Germinal center (tissue), 1 donor: ENCODE measurements at regions not wholly inside any gene's neighbourhood (a gene's known extent, or its start where the extent isn't known, plus 50 kb on each side); places are given as distances from the start of the nearest gene placed in this dataset.
"Not testable (repeated sequence)": the region's sequence is repeated elsewhere in the genome, so short reads cannot be mapped to it uniquely, and the experiment has no call there.

Source experiments
- DNase-seq: peaks from one replicate; pipeline ENCODE4 v3.0.0; 2012; ENCODE audit warnings: mixed read lengths, low spot score

- no peak for DNase-seq
These were observed 220.6 kb downstream of the TPBG start for GRCh38 chr6:82584194-82584695.

DNA sequence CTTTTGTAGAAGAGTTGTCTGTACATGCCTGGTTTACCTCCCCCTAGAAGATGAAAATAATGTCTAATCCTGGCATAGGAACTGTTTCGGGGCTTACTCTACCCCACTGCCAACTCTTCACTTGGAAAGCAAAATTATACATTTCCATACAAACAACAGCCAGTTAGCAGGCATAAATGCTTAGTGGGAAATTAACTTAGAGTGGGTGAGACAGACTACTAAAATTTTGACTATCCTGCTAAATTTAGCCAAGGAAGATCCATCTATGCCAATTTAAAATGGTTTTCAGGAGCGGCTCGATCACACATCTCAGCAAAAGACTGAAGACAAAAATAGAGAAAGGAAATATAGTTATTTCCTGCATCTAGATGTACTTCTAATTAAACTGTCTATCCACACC is 221.2 kb downstream of the TPBG start:
- no peak for DNase-seq

GRCh38 chr6:82588020-82588419 is 224.4 kb downstream of the TPBG start:
- no peak for DNase-seq

DNA sequence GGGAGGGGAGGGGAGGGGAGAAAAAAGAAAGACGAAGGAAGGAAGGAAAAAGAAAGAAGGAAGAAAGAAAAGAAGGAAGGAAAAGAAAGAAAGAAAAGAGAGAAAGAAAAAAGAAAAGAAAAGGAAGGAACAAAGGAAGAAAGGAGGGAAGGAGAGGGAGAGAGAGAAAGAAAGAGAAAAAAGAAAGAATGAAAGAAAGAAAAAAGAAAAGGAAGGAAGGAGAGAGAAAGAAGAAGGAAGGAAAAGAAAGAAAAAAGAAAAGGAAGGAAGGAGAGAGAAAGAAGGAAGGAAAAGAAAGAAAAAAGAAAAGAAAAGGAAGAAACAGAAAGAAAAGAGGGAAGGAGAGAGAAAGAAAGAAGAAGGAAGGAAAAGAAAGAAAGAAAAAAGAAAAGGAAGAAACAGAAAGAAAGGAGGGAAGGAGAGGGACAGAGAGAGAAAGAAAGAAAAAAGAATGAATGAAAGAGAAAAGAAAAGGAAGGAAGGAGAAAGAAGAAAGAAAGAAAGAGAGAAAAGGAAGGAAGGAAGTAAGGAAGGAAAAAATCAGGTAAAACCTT is 225.3 kb downstream of the TPBG start:
- no peak for DNase-seq

GRCh38 chr6:82589509-82590206 is 226.0 kb downstream of the TPBG start:
- peak; percentile 4 for DNase-seq

DNA sequence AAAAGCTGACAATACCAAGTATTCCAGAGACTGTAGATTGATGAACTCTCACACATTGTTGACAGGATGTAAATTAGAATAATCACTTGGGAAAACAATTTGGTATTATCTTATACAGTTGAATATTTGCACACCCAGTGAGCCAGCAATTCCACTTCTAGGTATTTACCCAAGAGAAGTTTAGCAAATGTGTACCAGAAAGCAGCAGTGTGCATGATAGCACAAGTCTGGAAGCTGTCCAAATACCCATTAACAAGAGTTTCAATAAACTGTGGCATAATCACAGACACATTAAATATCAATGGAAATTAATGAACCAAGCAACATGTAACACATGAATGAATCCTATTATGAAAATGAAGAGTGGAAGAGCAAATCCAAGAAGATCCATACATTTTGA is 233.6 kb downstream of the TPBG start:
- DNase-seq: no peak

GRCh38 chr6:82602776-82603175 is 239.2 kb downstream of the TPBG start:
- DNase-seq: no peak

DNA sequence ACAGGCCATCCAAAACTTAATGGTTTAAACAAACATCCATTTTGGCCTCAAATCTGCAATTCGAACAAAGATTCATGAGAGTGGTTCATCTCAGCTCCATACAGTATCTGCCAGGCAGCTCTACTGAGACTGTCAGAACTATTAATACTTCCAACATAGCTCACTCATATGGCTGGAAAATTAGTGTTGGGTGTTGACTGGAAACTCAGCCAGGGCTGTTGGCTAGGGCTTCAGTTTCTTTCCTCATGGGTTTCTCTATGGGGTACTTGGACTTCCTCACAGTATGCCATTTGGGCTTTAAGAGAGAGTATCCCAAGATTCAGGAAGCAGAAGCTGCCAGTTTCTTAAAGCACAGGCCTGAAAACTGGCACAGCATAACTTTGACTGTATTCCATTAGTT is 240.3 kb downstream of the TPBG start:
- no peak for DNase-seq

GRCh38 chr6:82607998-82608725 is 244.5 kb downstream of the TPBG start:
- no peak for DNase-seq

GRCh38 chr6:82608781-82609180 is 245.2 kb downstream of the TPBG start:
- no peak for DNase-seq

GRCh38 chr6:82611751-82612150 is 248.1 kb downstream of the TPBG start:
- no peak for DNase-seq

GRCh38 chr6:82612475-82613039 is 248.9 kb downstream of the TPBG start:
- no peak for DNase-seq

DNA sequence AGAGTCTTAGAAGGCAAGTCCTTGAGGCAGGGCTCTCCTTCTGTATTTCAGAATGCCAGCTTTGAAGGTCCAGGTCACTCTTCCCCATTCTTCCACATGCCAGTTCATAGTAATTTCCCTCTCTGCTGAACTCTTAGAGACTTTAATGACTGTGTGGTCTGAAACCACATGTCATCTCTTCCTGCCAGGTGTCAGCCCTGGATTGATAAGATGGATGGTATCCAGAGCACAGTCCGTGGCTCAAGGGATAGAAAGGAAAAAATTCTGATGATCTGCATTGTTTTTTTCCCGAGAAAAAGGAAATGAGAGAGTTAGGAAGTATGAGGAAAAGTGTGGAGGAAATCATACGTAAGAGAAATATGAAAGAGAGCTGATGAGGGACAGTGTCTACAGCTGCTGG is 250.9 kb downstream of the TPBG start:
- DNase-seq: no peak

DNA sequence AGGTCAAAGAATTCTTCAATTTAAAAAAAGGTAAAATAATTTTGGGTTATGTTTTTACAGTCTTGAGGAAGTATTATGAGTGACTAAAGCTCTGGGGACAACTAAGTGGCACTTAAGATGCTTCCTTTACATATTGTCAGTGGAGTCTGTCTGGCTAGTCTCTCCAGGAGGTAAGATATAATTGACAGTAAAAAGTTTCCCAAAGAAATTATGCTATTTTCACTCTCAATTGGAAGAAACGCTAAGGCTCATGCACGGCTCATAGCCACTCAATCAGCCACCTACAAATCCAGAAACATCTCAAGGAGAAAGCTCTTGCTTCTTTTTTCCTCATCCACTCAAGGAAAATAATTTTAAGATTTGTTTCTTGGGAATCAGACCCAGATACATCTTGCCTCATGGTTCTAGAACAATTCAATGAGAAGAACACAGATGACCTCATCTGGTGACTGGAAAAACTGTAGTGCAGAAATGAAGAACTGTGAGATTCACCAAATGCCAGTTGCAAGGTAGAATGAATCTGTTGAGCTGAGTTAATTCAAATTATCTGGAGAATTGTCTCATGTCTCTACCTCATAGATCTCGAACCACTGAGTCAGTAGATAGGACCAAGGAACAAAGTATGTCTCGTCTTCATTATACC is 252.9 kb downstream of the TPBG start:
- no peak for DNase-seq

GRCh38 chr6:82617648-82618047 is 254.0 kb downstream of the TPBG start:
- no peak for DNase-seq

- DNase-seq: no peak
These were observed 256.0 kb downstream of the TPBG start for GRCh38 chr6:82619573-82619972.

- DNase-seq: no peak
These were observed 258.8 kb downstream of the TPBG start for GRCh38 chr6:82622461-82622860.

GRCh38 chr6:82624251-82624650 is 260.6 kb downstream of the TPBG start:
- no peak for DNase-seq

- DNase-seq: not testable (repeated sequence)
These were observed 263.3 kb downstream of the TPBG start for GRCh38 chr6:82626946-82627345.

DNA sequence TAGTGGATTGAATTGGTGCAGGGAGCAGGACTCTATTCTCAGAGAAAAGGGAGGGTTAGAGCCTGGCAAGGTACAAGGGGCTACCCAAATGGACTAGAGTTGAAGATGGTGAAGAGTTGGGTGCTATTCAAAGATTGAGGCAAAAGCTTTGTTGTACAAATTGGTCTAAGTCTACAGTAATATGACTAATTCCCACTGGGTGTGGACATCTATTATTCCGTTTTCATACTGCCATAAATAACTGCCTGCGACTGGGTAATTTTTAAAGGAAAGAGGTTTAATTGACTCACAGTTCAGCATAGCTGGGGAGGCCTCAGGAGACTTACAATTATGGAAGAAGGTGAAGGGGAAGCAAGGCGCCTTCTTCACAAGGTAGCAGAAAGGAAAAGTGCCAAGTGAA is 266.3 kb downstream of the TPBG start:
- DNase-seq: no peak

DNA sequence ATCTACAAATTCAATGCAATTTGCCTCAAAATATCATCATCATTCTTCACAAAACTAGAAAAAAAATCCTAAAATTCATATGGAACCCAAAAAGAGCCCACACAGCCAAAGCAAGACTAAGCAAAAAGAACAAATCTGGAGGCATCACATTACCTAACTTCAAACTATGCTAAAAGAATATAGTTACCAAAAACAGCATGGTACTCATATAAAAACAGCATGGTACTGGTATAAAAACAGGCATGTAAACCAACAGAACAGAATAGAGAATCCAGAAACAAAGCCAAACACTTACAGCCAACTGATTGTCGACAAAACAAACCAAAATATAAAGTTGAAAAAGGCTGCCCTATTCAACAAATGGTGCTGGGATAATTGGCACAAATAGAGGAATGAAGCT is 278.1 kb downstream of the TPBG start:
- DNase-seq: no peak

- no peak for DNase-seq
These were observed 282.1 kb downstream of the TPBG start for GRCh38 chr6:82645536-82646230.
